K562 (cell line): ENCODE measurements at regions not wholly inside any gene's neighbourhood (a gene's known extent, or its start where the extent isn't known, plus 50 kb on each side); places are given as distances from the start of the nearest gene placed in this dataset.

Experiments used
- ATAC-seq: fragments of 200-7000 bp; cut with Tn5 transposase; 3 replicates; pipeline ENCODE4 v1.9.1; 2020; ENCODE audit warnings: moderate library complexity
- BruUV-seq: library from RNA; stranded (reverse); fragments of 400-500 nt; replicated peaks from 2 replicates; lab custom pipeline; 2021; lab: Mats Ljungman, UMichigan
- CTCF ChIA-PET: fragments of 300-600 bp; formaldehyde crosslinking; extraction: SDS; loops from one replicate; lab custom pipeline; 2021; ENCODE audit warnings: low intra/inter-chr PET ratio; lab: Yijun Ruan, JAX
- POLR2A ChIA-PET: fragments of 300-600, 350-650 bp; sonication (Branson Sonifier 250); formaldehyde crosslinking; extraction: SDS; loops from one replicate; lab custom pipeline; 2021; ENCODE audit warnings: antibody characterized with exemption, inconsistent platforms; lab: Yijun Ruan, JAX
- DNase-seq, 4 experiments: peaks; one replicate each; pipeline versions ENCODE4 v3.0.0 to v3.0.0-alpha.2; 2011 to 2018; ENCODE audit warnings: low spot score in 3 of 4, mixed read lengths in 3 of 4; ENCODE audit errors: extremely low read depth in 1 of 4
- FAIRE-seq: peaks from 2 replicates; lab custom pipeline; 2011; peaks lifted over from hg19 to GRCh38; lab: Jason Lieb, UNC
- H2AFZ ChIP-seq: 2 replicates; pipeline ENCODE4 v1.6.0; 2011; ENCODE audit warnings: low read depth, low read length, control low read depth, inconsistent platforms
- H3K27ac ChIP-seq: fragments of 200-600 bp; 3 replicates; pipeline ENCODE4 v1.8.0; 2011; ENCODE audit warnings: low read depth, mild to moderate bottlenecking, control low read depth, inconsistent platforms, low read length, moderate library complexity, mixed read lengths; ENCODE audit errors: extremely low read depth
- H3K27me3 ChIP-seq, 2 experiments: fragments of 300-600 bp in 1 of 2; 2 replicates in 1 of 2; 3 replicates in 1 of 2; pipeline versions ENCODE4 v1.6.0 to v1.8.0; 2011; ENCODE audit warnings: inconsistent platforms in 2 of 2, low read length in 2 of 2, mild to moderate bottlenecking in 1 of 2, mixed read lengths in 1 of 2, moderate library complexity in 1 of 2; ENCODE audit not compliant: control insufficient read depth in 2 of 2, insufficient read depth in 2 of 2
- H3K36me3 ChIP-seq: fragments of 300-600 bp; 3 replicates; pipeline ENCODE4 v1.8.0; 2011; ENCODE audit warnings: mild to moderate bottlenecking, low read length, inconsistent platforms; ENCODE audit not compliant: control insufficient read depth, insufficient read depth
- H3K4me1 ChIP-seq, 2 experiments: fragments of 200-600 bp in 1 of 2; replicated peaks in 1 of 2; 2 replicates in 1 of 2; 3 replicates in 1 of 2; pipeline versions ENCODE4 v1.5.1 to v1.8.0; 2011; ENCODE audit warnings: inconsistent platforms in 2 of 2, low read length in 2 of 2, mild to moderate bottlenecking in 1 of 2, mixed read lengths in 1 of 2, moderate library complexity in 1 of 2; ENCODE audit not compliant: control insufficient read depth in 2 of 2, insufficient read depth in 2 of 2
- H3K4me2 ChIP-seq: 2 replicates; pipeline ENCODE4 v1.6.1; 2011; ENCODE audit warnings: low read length, control low read depth, inconsistent platforms, mixed read lengths; ENCODE audit not compliant: insufficient read depth
- H3K4me3 ChIP-seq: fragments of 200-600 bp; sonication (generic), shearing (Covaris generic); 2 replicates; pipeline ENCODE4 v1.5.1; 2016; ENCODE audit warnings: control low read depth, inconsistent platforms
- H3K79me2 ChIP-seq: fragments of 200-600 bp; 3 replicates; pipeline ENCODE4 v1.8.0; 2011; ENCODE audit warnings: low read length, inconsistent platforms; ENCODE audit not compliant: control insufficient read depth, insufficient read depth
- H3K9ac ChIP-seq, 2 experiments: 2 replicates each; pipeline versions ENCODE4 v1.6.0 to v1.6.1; 2011; ENCODE audit warnings: low read depth in 2 of 2, low read length in 2 of 2, control low read depth in 1 of 2, inconsistent platforms in 1 of 2, mild to moderate bottlenecking in 1 of 2, mixed read lengths in 1 of 2; ENCODE audit not compliant: insufficient read depth in 1 of 2
- H3K9me1 ChIP-seq: one replicate; pipeline ENCODE4 v1.6.0; 2011; ENCODE audit warnings: inconsistent platforms, mild to moderate bottlenecking, low read length, moderate library complexity; ENCODE audit not compliant: control insufficient read depth, insufficient read depth
- H3K9me3 ChIP-seq: replicated peaks from 2 replicates; pipeline ENCODE4 v1.5.1; 2011; ENCODE audit warnings: low read depth, low read length, inconsistent platforms; ENCODE audit not compliant: control insufficient read depth, insufficient read depth
- H4K20me1 ChIP-seq: replicated peaks from 2 replicates; pipeline ENCODE4 v1.6.1; 2011; ENCODE audit warnings: low read length, inconsistent platforms, mixed read lengths; ENCODE audit not compliant: control insufficient read depth, insufficient read depth
- FOXA3 ChIP-seq, 2 experiments: fragments of 450-650 bp in 1 of 2; sonication (generic) in 1 of 2; formaldehyde crosslinking; IDR thresholded peaks in 1 of 2; conservative IDR thresholded peaks in 1 of 2; 2 replicates each; pipeline versions ENCODE4 v1.4.0 to v1.8.0; 2020 to 2022; ENCODE audit warnings: mild to moderate bottlenecking in 2 of 2, missing genetic modification reagents in 1 of 2
- MCM2 ChIP-seq: fragments of 450-650 bp; IDR thresholded peaks from 2 replicates; pipeline ENCODE4 v1.6.1; 2017; ENCODE audit warnings: low read depth, mild to moderate bottlenecking
- NFATC3 ChIP-seq: fragments of 450-650 bp; IDR thresholded peaks from 2 replicates; pipeline ENCODE4 v1.6.1; 2017; ENCODE audit warnings: mild to moderate bottlenecking
- NFYB ChIP-seq: IDR thresholded peaks from 2 replicates; pipeline ENCODE4 v1.6.1; 2011; ENCODE audit warnings: mild to moderate bottlenecking, moderate library complexity; ENCODE audit not compliant: insufficient read length; ENCODE audit errors: extremely low read depth
- PRPF4 ChIP-seq: fragments of 200-400 bp; formaldehyde crosslinking; IDR thresholded peaks from one replicate; pipeline ENCODE4 v1.6.1; 2017; ENCODE audit warnings: low read length, low read depth, mild to moderate bottlenecking; ENCODE audit not compliant: insufficient read depth, poor library complexity, severe bottlenecking
- RBBP5 ChIP-seq: fragments of 200-600 bp; sonication (generic); IDR thresholded peaks from 2 replicates; pipeline ENCODE4 v1.6.1; 2012; ENCODE audit warnings: borderline replicate concordance, mild to moderate bottlenecking, low read length, control low read depth, inconsistent platforms; ENCODE audit not compliant: insufficient read depth, poor library complexity, severe bottlenecking
- SMAD3 ChIP-seq: fragments of 450-650 bp; formaldehyde crosslinking; conservative IDR thresholded peaks from 2 replicates; pipeline ENCODE4 v1.4.0; 2020; ENCODE audit warnings: mild to moderate bottlenecking
- SOX6 ChIP-seq: fragments of 450-650 bp; IDR thresholded peaks from 2 replicates; pipeline ENCODE4 v1.6.1; 2014; ENCODE audit warnings: mild to moderate bottlenecking
- STAT5A ChIP-seq: IDR thresholded peaks from 2 replicates; pipeline ENCODE4 v1.6.1; 2012; ENCODE audit warnings: low read length, inconsistent platforms, borderline replicate concordance
- TGIF2 ChIP-seq: sonication (generic); formaldehyde crosslinking; IDR thresholded peaks from 2 replicates; pipeline ENCODE4 v1.8.1; 2022; ENCODE audit warnings: mild to moderate bottlenecking, missing genetic modification reagents, moderate library complexity
- THAP12 ChIP-seq: fragments of 250-450 bp; sonication (Bioruptor Pico); IDR thresholded peaks from 2 replicates; pipeline ENCODE4 v1.9.0; 2021; ENCODE audit warnings: mild to moderate bottlenecking, inconsistent platforms
- TRIM25 ChIP-seq: fragments of 450-650 bp; IDR thresholded peaks from 2 replicates; pipeline ENCODE4 v1.7.0; 2016; ENCODE audit warnings: borderline replicate concordance
- TRIM28 ChIP-seq: fragments of 450-650 bp; IDR thresholded peaks from 2 replicates; pipeline ENCODE4 v1.6.1; 2017
- WGBS: fragments of 100-300 bp; shearing (Covaris generic); methylation state at CpG from one replicate; pipeline ENCODE4 v1.1.6; 2016; ENCODE audit warnings: low coverage, mixed read lengths; ENCODE audit not compliant: insufficient coverage; ENCODE audit errors: missing lambda C conversion rate; 5-methylcytosine and 5-hydroxymethylcytosine counted together
- in situ Hi-C: fragments of 300-500 bp; cut with MboI; formaldehyde crosslinking; loops from 4 replicates; pipeline ENCODE4 v1.15.0; 2018; ENCODE audit warnings: inconsistent platforms, mixed read lengths
- intact Hi-C: fragments of 100-400 bp; cut with micrococcal nuclease; formaldehyde crosslinking; loops from 2 replicates; pipeline ENCODE4 v1.14.2; 2022
- TF ChIP-seq, protein P1 (sequence below): fragments of 250-450 bp; sonication (Bioruptor Pico); IDR thresholded peaks from 2 replicates; pipeline ENCODE4 v1.4.0; 2020; ENCODE audit warnings: mild to moderate bottlenecking
- TF ChIP-seq, protein P2 (sequence below): fragments of 450-650 bp; formaldehyde crosslinking; IDR thresholded peaks from 2 replicates; pipeline ENCODE4 v1.4.0; 2022; ENCODE audit warnings: missing genetic modification characterization

GRCh38 chr18:2485983-2486382 lies 85.3 kb downstream of the METTL4 start (continued):
- no peak for TF ChIP-seq SMAD3 (CRISPR knock-in tag)

DNA sequence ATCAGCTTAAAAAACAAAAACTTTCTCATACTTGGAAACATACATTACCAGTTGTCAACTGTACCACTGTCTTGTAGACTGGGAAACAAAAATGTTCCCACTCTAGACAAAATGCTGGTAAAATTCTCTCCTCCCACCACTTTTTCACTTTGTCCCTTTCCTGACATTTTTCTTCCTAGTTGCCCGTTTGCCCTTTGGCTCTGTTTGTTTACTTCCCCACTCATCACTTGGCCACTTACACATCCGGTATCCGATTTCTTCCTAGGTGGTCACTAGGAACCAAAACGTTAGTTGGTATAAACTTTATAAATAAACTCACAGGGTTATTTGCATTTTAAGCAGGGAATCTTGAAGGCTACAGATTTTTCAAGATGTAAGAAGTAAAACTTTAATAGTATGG lies 84.9 kb downstream of the METTL4 start:
- no peaks in the 10 kb centered on the region for H3K79me2 ChIP-seq
- in situ Hi-C loops (no loop called here), intact Hi-C loops (no loop called here)
- WGBS = 2% methylated on average over 4 of the region's 4 CpGs
- H2AFZ ChIP-seq = peak overlapping the region; percentile 11; the same call in 1 of the 2 replicates
- BruUV-seq = no TSS peak
- no peaks in the 10 kb centered on the region for H3K9me1 ChIP-seq
- ATAC-seq = no peak
- ChIA-PET POLR2A (interaction anchor here (1.0 to 1.1 kb wide), 2 partner anchors 11 to 28 kb away, joined by 3 read pairs; no protein-coding TSS in a partner anchor), CTCF (no interaction called here)
- no peak for FAIRE-seq
- no peak overlapping the region for H3K4me2 ChIP-seq
- H3K36me3 ChIP-seq = no peaks in the 10 kb centered on the region
- no peak for DNase-seq
- no peaks in the 10 kb centered on the region for H3K9me3 ChIP-seq
- no peak overlapping the region for H3K9ac ChIP-seq
- H3K4me1 ChIP-seq = no peaks in the 10 kb centered on the region
- H3K27me3 ChIP-seq = peaks cover 0 to 3% of the 10 kb centered on the region in 2 experiments; a peak in 2 of 5 replicates
- H4K20me1 ChIP-seq = no peaks in the 10 kb centered on the region
- H3K4me3 ChIP-seq = no peak overlapping the region
- no peak overlapping the region for H3K27ac ChIP-seq
- TF ChIP-seq NFATC3 (no peak), FOXA3 (CRISPR knock-in tag; conservative IDR thresholded peaks at IDR 0.05 in 1 of 2, IDR thresholded peaks at IDR 0.05 in 1 of 2) (no peak), NFYB (no peak), THAP12 (CRISPR knock-in tag) (no peak), TGIF2 (CRISPR knock-in tag) (no peak), MCM2 (no peak), SOX6 (no peak), STAT5A (no peak), RBBP5 (no peak), PRPF4 (no peak), TRIM28 (no peak), TRIM25 (no peak)
- TF ChIP-seq, protein P1, sequence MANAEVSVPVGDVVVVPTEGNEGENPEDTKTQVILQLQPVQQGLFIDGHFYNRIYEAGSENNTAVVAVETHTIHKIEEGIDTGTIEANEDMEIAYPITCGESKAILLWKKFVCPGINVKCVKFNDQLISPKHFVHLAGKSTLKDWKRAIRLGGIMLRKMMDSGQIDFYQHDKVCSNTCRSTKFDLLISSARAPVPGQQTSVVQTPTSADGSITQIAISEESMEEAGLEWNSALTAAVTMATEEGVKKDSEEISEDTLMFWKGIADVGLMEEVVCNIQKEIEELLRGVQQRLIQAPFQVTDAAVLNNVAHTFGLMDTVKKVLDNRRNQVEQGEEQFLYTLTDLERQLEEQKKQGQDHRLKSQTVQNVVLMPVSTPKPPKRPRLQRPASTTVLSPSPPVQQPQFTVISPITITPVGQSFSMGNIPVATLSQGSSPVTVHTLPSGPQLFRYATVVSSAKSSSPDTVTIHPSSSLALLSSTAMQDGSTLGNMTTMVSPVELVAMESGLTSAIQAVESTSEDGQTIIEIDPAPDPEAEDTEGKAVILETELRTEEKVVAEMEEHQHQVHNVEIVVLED (CRISPR knock-in tag) = no peak
- TF ChIP-seq, protein P2, sequence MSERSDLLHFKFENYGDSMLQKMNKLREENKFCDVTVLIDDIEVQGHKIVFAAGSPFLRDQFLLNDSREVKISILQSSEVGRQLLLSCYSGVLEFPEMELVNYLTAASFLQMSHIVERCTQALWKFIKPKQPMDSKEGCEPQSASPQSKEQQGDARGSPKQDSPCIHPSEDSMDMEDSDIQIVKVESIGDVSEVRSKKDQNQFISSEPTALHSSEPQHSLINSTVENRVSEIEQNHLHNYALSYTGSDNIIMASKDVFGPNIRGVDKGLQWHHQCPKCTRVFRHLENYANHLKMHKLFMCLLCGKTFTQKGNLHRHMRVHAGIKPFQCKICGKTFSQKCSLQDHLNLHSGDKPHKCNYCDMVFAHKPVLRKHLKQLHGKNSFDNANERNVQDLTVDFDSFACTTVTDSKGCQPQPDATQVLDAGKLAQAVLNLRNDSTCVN (CRISPR knock-in tag) = no peak
